Liver (tissue), 8 donors: ENCODE measurements at regions not wholly inside any gene's neighbourhood (a gene's known extent, or its start where the extent isn't known, plus 50 kb on each side); places are given as distances from the start of the nearest gene placed in this dataset.
"Not testable (repeated sequence)": the region's sequence is repeated elsewhere in the genome, so short reads cannot be mapped to it uniquely, and the experiment has no call there.

Source experiments
- DNase-seq: peaks from one replicate; pipeline ENCODE4 v3.0.0-alpha.2; 2017; ENCODE audit warnings: low spot score
- H3K27ac ChIP-seq, 2 donors: one replicate each; pipeline ENCODE4 v1.7.0; 2013; ENCODE audit warnings: inconsistent platforms in 2 of 2, low read length in 2 of 2, control low read depth in 1 of 2, low read depth in 1 of 2, mild to moderate bottlenecking in 1 of 2
- H3K27me3 ChIP-seq, 4 donors: one replicate each; pipeline versions ENCODE4 v1.6.1 to v1.7.0; 2013; ENCODE audit warnings: low read length in 3 of 4, inconsistent platforms in 1 of 4, mild to moderate bottlenecking in 1 of 4, moderate library complexity in 1 of 4; ENCODE audit not compliant: control insufficient read depth in 4 of 4, insufficient read depth in 4 of 4
- H3K36me3 ChIP-seq, 4 donors: one replicate each; pipeline versions ENCODE4 v1.6.1 to v1.7.0; 2013; ENCODE audit warnings: low read length in 3 of 4, mild to moderate bottlenecking in 3 of 4, low read depth in 1 of 4, moderate library complexity in 1 of 4; ENCODE audit not compliant: control insufficient read depth in 4 of 4, insufficient read depth in 3 of 4
- H3K4me1 ChIP-seq, 4 donors: one replicate each; pipeline versions ENCODE4 v1.6.1 to v1.7.0; 2013; ENCODE audit warnings: low read length in 3 of 4, mild to moderate bottlenecking in 3 of 4, moderate library complexity in 1 of 4; ENCODE audit not compliant: control insufficient read depth in 4 of 4, insufficient read depth in 4 of 4
- H3K4me3 ChIP-seq, 3 donors: one replicate each; pipeline versions ENCODE4 v1.6.1 to v1.7.0; 2013; ENCODE audit warnings: low read length in 3 of 3, control low read depth in 1 of 3, low read depth in 1 of 3, mild to moderate bottlenecking in 1 of 3
- H3K9ac ChIP-seq, 2 donors: one replicate each; pipeline ENCODE4 v1.7.0; 2013; ENCODE audit warnings: low read length in 2 of 2, mild to moderate bottlenecking in 2 of 2, moderate library complexity in 2 of 2, control low read depth in 1 of 2, low read depth in 1 of 2
- H3K9me3 ChIP-seq, 4 donors: one replicate each; pipeline versions ENCODE4 v1.6.1 to v1.7.0; 2013; ENCODE audit warnings: low read length in 3 of 4; ENCODE audit not compliant: control insufficient read depth in 4 of 4
- EGR1 ChIP-seq, 2 donors: IDR thresholded peaks; 2 replicates each; pipeline ENCODE4 v1.6.1; 2016 to 2018; ENCODE audit warnings: antibody characterized with exemption in 2 of 2, low read depth in 2 of 2
- FOXA1 ChIP-seq: IDR thresholded peaks from 2 replicates; pipeline ENCODE4 v1.6.1; 2016; ENCODE audit warnings: antibody characterized with exemption
- FOXA2 ChIP-seq: IDR thresholded peaks from 2 replicates; pipeline ENCODE4 v1.6.1; 2016; ENCODE audit warnings: antibody characterized with exemption
- GABPA ChIP-seq, 2 donors: IDR thresholded peaks in 1 of 2; conservative IDR thresholded peaks in 1 of 2; 2 replicates each; pipeline ENCODE4 v1.6.1; 2016; ENCODE audit warnings: antibody characterized with exemption in 2 of 2, mild to moderate bottlenecking in 1 of 2, moderate library complexity in 1 of 2
- HNF4A ChIP-seq, 2 donors: conservative IDR thresholded peaks; 2 replicates each; pipeline ENCODE4 v1.6.1; 2016; ENCODE audit warnings: antibody characterized with exemption in 2 of 2, mild to moderate bottlenecking in 2 of 2
- HNF4G ChIP-seq: IDR thresholded peaks from 2 replicates; pipeline ENCODE4 v1.6.1; 2016; ENCODE audit warnings: antibody characterized with exemption
- JUND ChIP-seq, 2 donors: IDR thresholded peaks; 2 replicates each; pipeline ENCODE4 v1.6.1; 2016; ENCODE audit warnings: antibody characterized with exemption in 2 of 2
- NR2F2 ChIP-seq: IDR thresholded peaks from 2 replicates; pipeline ENCODE4 v1.6.1; 2016; ENCODE audit warnings: antibody characterized with exemption
- RXRA ChIP-seq, 2 donors: IDR thresholded peaks; 2 replicates each; pipeline ENCODE4 v1.6.1; 2017 to 2018; ENCODE audit warnings: antibody characterized with exemption in 2 of 2, mild to moderate bottlenecking in 1 of 2
- SP1 ChIP-seq: IDR thresholded peaks from 2 replicates; pipeline ENCODE4 v1.6.1; 2018; ENCODE audit warnings: antibody characterized with exemption, mild to moderate bottlenecking
- TAF1 ChIP-seq: conservative IDR thresholded peaks from 2 replicates; pipeline ENCODE4 v1.6.1; 2016; ENCODE audit warnings: antibody characterized with exemption, mild to moderate bottlenecking
- YY1 ChIP-seq: IDR thresholded peaks from 2 replicates; pipeline ENCODE4 v1.6.1; 2016; ENCODE audit warnings: antibody characterized with exemption, mild to moderate bottlenecking
- WGBS: extraction: QIAGEN DNeasy Blood & Tissue Kit; methylation state at CpG from one replicate; pipeline ENCODE4 v1.1.7; 2013; 5-methylcytosine and 5-hydroxymethylcytosine counted together
- TF ChIP-seq, protein P1 (sequence below): fragments of 150-350 bp; IDR thresholded peaks from 2 replicates; pipeline ENCODE4 v1.5.1; 2017; ENCODE audit warnings: improper control_type of control experiment, low read depth, low read length; ENCODE audit not compliant: missing input control
- TF ChIP-seq, protein P2 (sequence below): IDR thresholded peaks from 2 replicates; pipeline ENCODE4 v1.6.1; 2016; ENCODE audit warnings: antibody characterized with exemption
- TF ChIP-seq, protein P3 (sequence below): IDR thresholded peaks from 2 replicates; pipeline ENCODE4 v1.6.1; 2016; ENCODE audit warnings: antibody characterized with exemption
- TF ChIP-seq, protein P4 (sequence below): IDR thresholded peaks from 2 replicates; pipeline ENCODE4 v1.6.1; 2016; ENCODE audit warnings: antibody characterized with exemption, mild to moderate bottlenecking
- donor health status: healthy.
- donor health status: healthy.
- donor health status: healthy.
- donor health status: healthy.
- donor health status: healthy.

DNA sequence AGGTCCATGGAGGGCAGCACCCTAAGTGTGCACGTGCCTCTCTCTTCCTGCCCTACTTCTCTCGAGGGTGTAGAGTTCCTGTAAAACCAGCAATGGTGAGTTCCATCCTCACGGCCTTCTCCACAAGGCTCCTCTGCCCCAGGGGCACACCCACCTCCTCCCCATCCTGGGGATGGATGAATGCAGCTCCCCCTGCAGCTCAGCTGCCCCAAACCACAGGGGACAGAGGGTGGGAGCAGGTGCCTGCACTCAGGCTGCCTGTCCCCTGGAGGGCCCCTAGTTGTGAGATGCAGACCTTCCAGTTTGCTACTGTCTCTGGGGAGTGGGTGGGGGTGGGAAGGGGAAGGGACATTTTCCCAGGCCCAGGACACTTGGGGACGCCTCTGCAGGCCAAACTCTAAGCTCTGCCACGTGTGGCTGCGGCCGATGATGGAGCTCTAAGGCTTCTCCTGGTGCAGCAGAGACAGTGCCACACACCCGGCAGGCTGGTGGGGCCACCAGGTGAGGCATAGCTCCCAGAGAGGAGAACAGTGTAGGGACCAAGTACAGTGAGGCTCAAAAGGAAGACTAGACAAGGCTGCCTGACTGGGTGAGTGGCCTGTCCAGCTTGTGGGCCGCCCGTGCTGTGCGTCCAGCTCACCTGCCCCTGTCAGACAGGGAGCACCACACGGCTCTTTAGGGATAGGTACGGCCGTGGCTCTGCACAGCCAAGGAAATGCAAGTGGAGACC, 540.9 kb downstream of the TBC1D22A start:
- H3K4me1 ChIP-seq: no peaks in the 10 kb centered on the region
- peak; percentile 23 for DNase-seq
- H3K9ac ChIP-seq: no peak overlapping the region
- no peaks in the 10 kb centered on the region for H3K27me3 ChIP-seq
- no peak overlapping the region for H3K4me3 ChIP-seq
- TF ChIP-seq RXRA (IDR thresholded peaks at IDR 0.05) (no peak), FOXA1 (no peak), TAF1 (no peak), NR2F2 (no peak), YY1 (no peak), SP1 (no peak)
- TF ChIP-seq, protein P1, sequence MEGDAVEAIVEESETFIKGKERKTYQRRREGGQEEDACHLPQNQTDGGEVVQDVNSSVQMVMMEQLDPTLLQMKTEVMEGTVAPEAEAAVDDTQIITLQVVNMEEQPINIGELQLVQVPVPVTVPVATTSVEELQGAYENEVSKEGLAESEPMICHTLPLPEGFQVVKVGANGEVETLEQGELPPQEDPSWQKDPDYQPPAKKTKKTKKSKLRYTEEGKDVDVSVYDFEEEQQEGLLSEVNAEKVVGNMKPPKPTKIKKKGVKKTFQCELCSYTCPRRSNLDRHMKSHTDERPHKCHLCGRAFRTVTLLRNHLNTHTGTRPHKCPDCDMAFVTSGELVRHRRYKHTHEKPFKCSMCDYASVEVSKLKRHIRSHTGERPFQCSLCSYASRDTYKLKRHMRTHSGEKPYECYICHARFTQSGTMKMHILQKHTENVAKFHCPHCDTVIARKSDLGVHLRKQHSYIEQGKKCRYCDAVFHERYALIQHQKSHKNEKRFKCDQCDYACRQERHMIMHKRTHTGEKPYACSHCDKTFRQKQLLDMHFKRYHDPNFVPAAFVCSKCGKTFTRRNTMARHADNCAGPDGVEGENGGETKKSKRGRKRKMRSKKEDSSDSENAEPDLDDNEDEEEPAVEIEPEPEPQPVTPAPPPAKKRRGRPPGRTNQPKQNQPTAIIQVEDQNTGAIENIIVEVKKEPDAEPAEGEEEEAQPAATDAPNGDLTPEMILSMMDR: no peak
- H3K36me3 ChIP-seq: no peaks in the 10 kb centered on the region
- H3K9me3 ChIP-seq: no peaks in the 10 kb centered on the region
- 83% methylated on average over 14 of the region's 14 CpGs for WGBS
- no peak overlapping the region for H3K27ac ChIP-seq

DNA sequence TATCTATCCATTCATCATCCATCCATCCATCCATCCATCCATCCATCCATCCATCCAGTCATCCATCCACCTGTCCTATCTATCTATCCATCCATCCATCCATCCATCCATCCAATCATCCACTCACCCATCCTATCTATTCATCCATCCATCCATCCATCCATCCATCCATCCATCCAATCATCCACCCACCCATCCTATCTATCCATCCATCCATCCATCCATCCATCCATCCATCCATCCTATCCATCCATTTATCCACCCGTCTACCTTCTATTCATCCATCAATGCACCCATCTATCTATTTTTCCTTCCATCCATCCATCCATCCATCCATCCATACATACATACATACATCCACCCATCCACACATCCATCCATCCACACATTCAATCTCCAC, 540.1 kb downstream of the TBC1D22A start:
- H3K27me3 ChIP-seq, H3K27ac ChIP-seq, H3K36me3 ChIP-seq, H3K9me3 ChIP-seq, DNase-seq, H3K4me1 ChIP-seq, H3K9ac ChIP-seq, H3K4me3 ChIP-seq: not testable (repeated sequence)
- WGBS: 90% methylated on average over 1 of the region's 1 CpG

DNA sequence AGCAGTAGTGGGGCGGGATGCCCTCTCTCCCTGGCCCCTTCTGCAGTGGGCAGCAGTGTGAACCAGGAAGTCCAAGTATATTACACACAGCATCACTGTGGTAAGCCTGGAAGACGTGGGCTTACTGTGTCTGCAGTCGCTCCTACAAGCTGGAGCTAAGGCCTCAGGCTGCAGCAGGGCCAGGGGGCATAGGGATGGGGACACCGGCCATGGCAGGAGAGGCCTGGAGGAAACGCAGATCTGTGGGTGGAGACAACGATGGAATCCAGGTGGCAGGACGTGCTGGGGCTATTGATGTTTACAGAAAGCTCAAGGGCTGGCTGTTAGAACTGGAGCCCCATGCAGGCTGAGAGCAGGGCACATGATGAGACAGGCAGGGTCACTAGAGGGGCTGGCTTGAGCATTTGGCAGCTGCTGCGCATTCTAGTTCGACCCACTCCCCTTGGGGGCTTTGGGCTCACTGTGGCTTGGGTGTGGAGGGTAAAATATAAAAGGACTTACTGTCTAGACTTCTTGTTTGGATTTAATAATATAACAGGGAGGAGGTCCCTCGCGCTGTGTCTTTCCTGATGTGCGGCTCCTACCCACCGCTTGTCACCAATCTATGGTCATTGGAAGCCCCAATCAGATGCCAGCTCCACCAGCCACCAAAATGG, 539.5 kb downstream of the TBC1D22A start:
- Histone ChIP-seq H3K9me3 (no peaks in the 10 kb centered on the region), H3K4me1 (no peaks in the 10 kb centered on the region), H3K27me3 (no peaks in the 10 kb centered on the region), H3K4me3 (no peak overlapping the region), H3K36me3 (no peaks in the 10 kb centered on the region), H3K27ac (no peak overlapping the region), H3K9ac (no peak overlapping the region)
- WGBS: 69% methylated on average over 13 of the region's 13 CpGs
- DNase-seq: peak; percentile 13
- TF ChIP-seq HNF4A (conservative IDR thresholded peaks at IDR 0.05) (no peak), FOXA2 (no peak), GABPA (IDR thresholded peaks at IDR 0.05 in 1 of 2, conservative IDR thresholded peaks at IDR 0.05 in 1 of 2) (no peak), YY1 (no peak), FOXA1 (no peak), NR2F2 (no peak), HNF4G (no peak), EGR1 (IDR thresholded peaks at IDR 0.05; ENCODE audit: low read depth in 2 of 2) (no peak), JUND (IDR thresholded peaks at IDR 0.05) (no peak)
- TF ChIP-seq, protein P1: no peak
- TF ChIP-seq, protein P2, sequence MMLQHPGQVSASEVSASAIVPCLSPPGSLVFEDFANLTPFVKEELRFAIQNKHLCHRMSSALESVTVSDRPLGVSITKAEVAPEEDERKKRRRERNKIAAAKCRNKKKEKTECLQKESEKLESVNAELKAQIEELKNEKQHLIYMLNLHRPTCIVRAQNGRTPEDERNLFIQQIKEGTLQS: no peak
- TF ChIP-seq, protein P3, sequence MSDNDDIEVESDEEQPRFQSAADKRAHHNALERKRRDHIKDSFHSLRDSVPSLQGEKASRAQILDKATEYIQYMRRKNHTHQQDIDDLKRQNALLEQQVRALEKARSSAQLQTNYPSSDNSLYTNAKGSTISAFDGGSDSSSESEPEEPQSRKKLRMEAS: no peak
- TF ChIP-seq, protein P4, sequence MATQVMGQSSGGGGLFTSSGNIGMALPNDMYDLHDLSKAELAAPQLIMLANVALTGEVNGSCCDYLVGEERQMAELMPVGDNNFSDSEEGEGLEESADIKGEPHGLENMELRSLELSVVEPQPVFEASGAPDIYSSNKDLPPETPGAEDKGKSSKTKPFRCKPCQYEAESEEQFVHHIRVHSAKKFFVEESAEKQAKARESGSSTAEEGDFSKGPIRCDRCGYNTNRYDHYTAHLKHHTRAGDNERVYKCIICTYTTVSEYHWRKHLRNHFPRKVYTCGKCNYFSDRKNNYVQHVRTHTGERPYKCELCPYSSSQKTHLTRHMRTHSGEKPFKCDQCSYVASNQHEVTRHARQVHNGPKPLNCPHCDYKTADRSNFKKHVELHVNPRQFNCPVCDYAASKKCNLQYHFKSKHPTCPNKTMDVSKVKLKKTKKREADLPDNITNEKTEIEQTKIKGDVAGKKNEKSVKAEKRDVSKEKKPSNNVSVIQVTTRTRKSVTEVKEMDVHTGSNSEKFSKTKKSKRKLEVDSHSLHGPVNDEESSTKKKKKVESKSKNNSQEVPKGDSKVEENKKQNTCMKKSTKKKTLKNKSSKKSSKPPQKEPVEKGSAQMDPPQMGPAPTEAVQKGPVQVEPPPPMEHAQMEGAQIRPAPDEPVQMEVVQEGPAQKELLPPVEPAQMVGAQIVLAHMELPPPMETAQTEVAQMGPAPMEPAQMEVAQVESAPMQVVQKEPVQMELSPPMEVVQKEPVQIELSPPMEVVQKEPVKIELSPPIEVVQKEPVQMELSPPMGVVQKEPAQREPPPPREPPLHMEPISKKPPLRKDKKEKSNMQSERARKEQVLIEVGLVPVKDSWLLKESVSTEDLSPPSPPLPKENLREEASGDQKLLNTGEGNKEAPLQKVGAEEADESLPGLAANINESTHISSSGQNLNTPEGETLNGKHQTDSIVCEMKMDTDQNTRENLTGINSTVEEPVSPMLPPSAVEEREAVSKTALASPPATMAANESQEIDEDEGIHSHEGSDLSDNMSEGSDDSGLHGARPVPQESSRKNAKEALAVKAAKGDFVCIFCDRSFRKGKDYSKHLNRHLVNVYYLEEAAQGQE: no peak
